PC-3 (cell line): ENCODE measurements at regions not wholly inside any gene's neighbourhood (a gene's known extent, or its start where the extent isn't known, plus 50 kb on each side); places are given as distances from the start of the nearest gene placed in this dataset.

ENCODE experiments used
- ATAC-seq: fragments of 200-7000 bp; cut with Tn5 transposase; 2 replicates; pipeline ENCODE4 v1.9.1; 2020; ENCODE audit warnings: mild to moderate bottlenecking, moderate library complexity
- BruUV-seq: library from RNA; stranded (reverse); fragments of 400-500 nt; replicated peaks from 2 replicates; lab custom pipeline; 2021; lab: Mats Ljungman, UMichigan
- CTCF ChIA-PET: fragments of 300-600 bp; sonication (Branson Sonifier 250); formaldehyde crosslinking; loops from one replicate; lab custom pipeline; 2022; ENCODE audit warnings: antibody characterized with exemption; lab: Charles Lee
- POLR2A ChIA-PET: fragments of 300-600 bp; sonication (Branson Sonifier 250); formaldehyde crosslinking; loops from one replicate; lab custom pipeline; 2022; ENCODE audit warnings: antibody characterized with exemption; ENCODE audit not compliant: unreplicated experiment; lab: Charles Lee
- DNase-seq: peaks from one replicate; pipeline ENCODE4 v3.0.0-alpha.2; 2015
- H2AFZ ChIP-seq: fragments of 300-600 bp; sonication (generic); 2 replicates; pipeline ENCODE4 v1.6.0; 2016; ENCODE audit warnings: antibody characterized with exemption, low read length
- H3F3A ChIP-seq: fragments of 300-600 bp; sonication (generic); one replicate; pipeline ENCODE4 v1.6.0; 2017; ENCODE audit warnings: antibody characterized with exemption, low read length, control low read depth, mild to moderate bottlenecking; ENCODE audit not compliant: unreplicated experiment
- H3K27ac ChIP-seq: fragments of 300-600 bp; sonication (generic); 2 replicates; pipeline ENCODE4 v1.5.1; 2016; ENCODE audit warnings: mild to moderate bottlenecking, low read length
- H3K27me3 ChIP-seq: fragments of 300-600 bp; sonication (generic); 2 replicates; pipeline ENCODE4 v1.6.1; 2016; ENCODE audit warnings: low read length, mixed read lengths
- H3K36me3 ChIP-seq: fragments of 300-600 bp; sonication (generic); 2 replicates; pipeline ENCODE4 v1.6.1; 2016; ENCODE audit warnings: low read depth, mixed run types, low read length, mixed read lengths
- H3K4me1 ChIP-seq: fragments of 300-600 bp; sonication (generic); 2 replicates; pipeline ENCODE4 v1.5.1; 2016; ENCODE audit warnings: low read length; ENCODE audit not compliant: insufficient read depth
- H3K4me2 ChIP-seq: fragments of 300-600 bp; sonication (generic); 2 replicates; pipeline ENCODE4 v1.6.0; 2016; ENCODE audit warnings: low read length
- H3K4me3 ChIP-seq: fragments of 300-600 bp; sonication (generic); 2 replicates; pipeline ENCODE4 v1.5.1; 2016; ENCODE audit warnings: mild to moderate bottlenecking, low read length, mixed read lengths
- H3K79me2 ChIP-seq: fragments of 300-600 bp; sonication (generic); 2 replicates; pipeline ENCODE4 v1.6.1; 2017; ENCODE audit warnings: low read length, mixed read lengths
- H3K9ac ChIP-seq: fragments of 300-600 bp; sonication (generic); 2 replicates; pipeline ENCODE4 v1.6.0; 2016; ENCODE audit warnings: mild to moderate bottlenecking, low read length
- H3K9me2 ChIP-seq: fragments of 300-600 bp; sonication (generic); replicated peaks from 2 replicates; pipeline ENCODE4 v1.6.1; 2016; ENCODE audit warnings: mixed run types, low read length, mixed read lengths
- H3K9me3 ChIP-seq: fragments of 300-600 bp; sonication (generic); 2 replicates; pipeline ENCODE4 v1.6.1; 2016; ENCODE audit warnings: low read length, mixed read lengths
- H4K20me1 ChIP-seq: fragments of 300-600 bp; sonication (generic); 2 replicates; pipeline ENCODE4 v1.6.1; 2016; ENCODE audit warnings: low read length, mixed read lengths
- EZH2 ChIP-seq: fragments of 300-600 bp; sonication (generic); IDR thresholded peaks from one replicate; pipeline ENCODE4 v1.6.1; 2017; ENCODE audit warnings: antibody characterized with exemption, mild to moderate bottlenecking, low read length; ENCODE audit not compliant: unreplicated experiment
- EZH2phosphoT487 ChIP-seq: fragments of 300-600 bp; sonication (generic); IDR thresholded peaks from 2 replicates; pipeline ENCODE4 v1.6.1; 2018; ENCODE audit warnings: mild to moderate bottlenecking, antibody characterized with exemption, low read length, borderline replicate concordance
- intact Hi-C: fragments of 100-400 bp; cut with micrococcal nuclease; formaldehyde crosslinking; loops from 2 replicates; pipeline ENCODE4 v1.9.0; 2023
- TF ChIP-seq, protein P1 (sequence below): fragments of 300-600 bp; sonication (generic); conservative IDR thresholded peaks from 2 replicates; pipeline ENCODE4 v1.5.1; 2017; ENCODE audit warnings: antibody characterized with exemption, low read depth, mild to moderate bottlenecking, low read length

DNA sequence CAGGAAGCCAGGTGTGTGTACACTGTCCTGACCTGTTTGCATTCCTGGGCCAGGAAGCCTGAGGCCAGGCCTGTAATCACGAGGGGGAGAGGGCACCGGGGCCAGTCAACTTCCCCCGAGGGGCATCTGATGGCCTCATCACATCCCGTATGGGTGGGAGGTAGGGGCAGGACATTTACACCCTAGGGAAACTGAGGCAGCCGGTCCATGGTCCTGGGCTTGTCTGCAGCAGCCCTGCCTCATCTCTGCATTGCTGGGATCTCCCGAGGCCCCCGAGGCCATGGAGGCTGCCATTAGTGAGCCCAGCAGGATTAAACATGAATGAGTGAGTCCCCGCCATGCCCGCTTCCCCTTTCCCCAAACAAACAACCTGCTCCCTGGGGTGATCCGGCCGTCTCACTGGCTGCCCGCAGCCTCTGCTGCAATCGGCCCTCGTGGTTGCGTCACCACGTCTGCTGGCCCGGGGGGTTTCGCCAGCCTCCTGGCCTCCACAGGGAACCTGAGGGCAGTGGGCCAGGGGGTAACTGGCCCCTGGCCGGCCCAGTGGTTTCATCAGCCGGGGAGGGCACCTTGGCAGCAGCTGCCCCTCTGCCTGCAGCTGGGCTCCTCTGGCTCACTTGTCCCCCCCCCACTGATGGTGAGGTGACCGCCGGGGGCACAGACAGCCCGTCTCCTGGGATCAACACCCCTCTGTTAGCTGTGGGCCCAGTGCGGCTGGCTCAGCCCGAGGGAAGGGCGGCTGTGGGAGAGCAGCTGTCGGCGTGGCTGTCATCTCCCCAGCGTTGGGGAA, 88.3 kb upstream of the GSE1 start:
- H3K9me2 ChIP-seq = no peaks in the 10 kb centered on the region
- H3F3A ChIP-seq = no peaks in the 10 kb centered on the region
- peak overlapping the region; percentile 22; the same call in 1 of the 2 replicates for H3K4me2 ChIP-seq
- ChIA-PET POLR2A (no interaction called here), CTCF (no interaction called here)
- intact Hi-C loops = no loop called here
- no peaks in the 10 kb centered on the region for H3K79me2 ChIP-seq
- H3K36me3 ChIP-seq = no peaks in the 10 kb centered on the region
- H2AFZ ChIP-seq = no peak overlapping the region
- BruUV-seq = no TSS peak
- no peaks in the 10 kb centered on the region for H3K27me3 ChIP-seq
- DNase-seq = peak; percentile 26
- no peaks in the 10 kb centered on the region for H3K9me3 ChIP-seq
- H4K20me1 ChIP-seq = no peaks in the 10 kb centered on the region
- TF ChIP-seq, protein P1, sequence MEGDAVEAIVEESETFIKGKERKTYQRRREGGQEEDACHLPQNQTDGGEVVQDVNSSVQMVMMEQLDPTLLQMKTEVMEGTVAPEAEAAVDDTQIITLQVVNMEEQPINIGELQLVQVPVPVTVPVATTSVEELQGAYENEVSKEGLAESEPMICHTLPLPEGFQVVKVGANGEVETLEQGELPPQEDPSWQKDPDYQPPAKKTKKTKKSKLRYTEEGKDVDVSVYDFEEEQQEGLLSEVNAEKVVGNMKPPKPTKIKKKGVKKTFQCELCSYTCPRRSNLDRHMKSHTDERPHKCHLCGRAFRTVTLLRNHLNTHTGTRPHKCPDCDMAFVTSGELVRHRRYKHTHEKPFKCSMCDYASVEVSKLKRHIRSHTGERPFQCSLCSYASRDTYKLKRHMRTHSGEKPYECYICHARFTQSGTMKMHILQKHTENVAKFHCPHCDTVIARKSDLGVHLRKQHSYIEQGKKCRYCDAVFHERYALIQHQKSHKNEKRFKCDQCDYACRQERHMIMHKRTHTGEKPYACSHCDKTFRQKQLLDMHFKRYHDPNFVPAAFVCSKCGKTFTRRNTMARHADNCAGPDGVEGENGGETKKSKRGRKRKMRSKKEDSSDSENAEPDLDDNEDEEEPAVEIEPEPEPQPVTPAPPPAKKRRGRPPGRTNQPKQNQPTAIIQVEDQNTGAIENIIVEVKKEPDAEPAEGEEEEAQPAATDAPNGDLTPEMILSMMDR = no peak
- TF ChIP-seq EZH2phosphoT487 = no peak
- no peak for TF ChIP-seq EZH2
- no peak for ATAC-seq
- no peak overlapping the region for H3K27ac ChIP-seq
- H3K4me1 ChIP-seq = peaks cover 27% of the 10 kb centered on the region
- no peak overlapping the region for H3K9ac ChIP-seq
- H3K4me3 ChIP-seq = no peak overlapping the region

DNA sequence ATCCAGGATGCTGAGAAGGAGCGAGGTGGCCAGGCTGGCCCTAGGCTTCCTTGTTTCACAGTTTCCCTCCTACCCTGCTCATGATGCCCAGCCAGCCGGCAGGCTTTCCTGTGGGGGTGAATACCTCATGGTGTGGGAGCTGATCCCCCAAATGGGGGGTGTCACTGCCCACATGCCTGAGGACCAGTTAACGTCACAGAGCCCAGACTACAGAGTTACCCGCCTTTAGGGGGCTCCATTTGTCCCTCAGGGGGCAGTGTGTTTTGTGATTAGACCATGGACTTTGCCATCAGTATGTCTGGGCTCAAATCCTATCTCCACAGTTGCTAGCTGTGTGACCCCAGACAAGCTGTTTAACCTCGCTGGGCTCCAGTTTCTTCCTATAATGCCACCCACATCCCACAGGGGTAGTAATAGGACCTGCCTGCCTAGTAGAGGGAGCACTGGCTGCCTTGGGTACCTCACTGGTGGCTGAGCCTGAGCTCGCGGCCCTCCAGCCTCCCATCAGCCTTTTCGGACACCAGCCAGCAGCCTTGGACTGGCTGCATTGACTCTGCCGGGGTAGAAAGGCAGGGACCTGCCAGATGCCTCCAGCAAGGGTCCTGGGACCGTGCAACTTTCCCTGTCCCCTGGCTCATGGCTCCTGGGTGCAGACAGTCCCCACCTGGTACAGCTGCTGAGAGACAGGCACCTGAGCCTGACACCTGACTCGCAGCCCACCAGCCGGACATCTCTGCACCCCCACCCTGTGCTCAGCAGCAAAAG, 87.5 kb upstream of the GSE1 start:
- Histone ChIP-seq H3K4me1 (peaks cover 25% of the 10 kb centered on the region), H3K27me3 (no peaks in the 10 kb centered on the region), H3K79me2 (no peaks in the 10 kb centered on the region), H3K4me2 (no peak overlapping the region), H4K20me1 (no peaks in the 10 kb centered on the region), H3K9me3 (no peaks in the 10 kb centered on the region), H3F3A (no peaks in the 10 kb centered on the region), H3K36me3 (no peaks in the 10 kb centered on the region), H3K9ac (no peak overlapping the region), H3K27ac (no peak overlapping the region), H3K4me3 (no peak overlapping the region), H2AFZ (no peak overlapping the region), H3K9me2 (no peaks in the 10 kb centered on the region)
- ChIA-PET POLR2A (no interaction called here), CTCF (no interaction called here)
- ATAC-seq (no peak), DNase-seq (no peak)
- intact Hi-C loops = no loop called here
- no TSS peak for BruUV-seq
- no peak for TF ChIP-seq EZH2
- TF ChIP-seq EZH2phosphoT487 = no peak
- TF ChIP-seq, protein P1 = no peak
